IMR-90 (cell line): ENCODE measurements at regions not wholly inside any gene's neighbourhood (a gene's known extent, or its start where the extent isn't known, plus 50 kb on each side); places are given as distances from the start of the nearest gene placed in this dataset.

ENCODE experiments used
- CEBPB ChIP-seq: IDR thresholded peaks from 2 replicates; pipeline ENCODE4 v1.6.1; 2012; ENCODE audit warnings: low read depth, low read length, improper control_type of control experiment
- CHD1 ChIP-seq: IDR thresholded peaks from 2 replicates; pipeline ENCODE4 v1.6.1; 2012; ENCODE audit warnings: low read depth, low read length, improper control_type of control experiment
- MAFK ChIP-seq: IDR thresholded peaks from 2 replicates; pipeline ENCODE4 v1.6.1; 2012; ENCODE audit warnings: low read depth, low read length, improper control_type of control experiment
- MXI1 ChIP-seq: IDR thresholded peaks from 2 replicates; pipeline ENCODE4 v1.6.1; 2012; ENCODE audit warnings: low read depth, mild to moderate bottlenecking, low read length, moderate library complexity, borderline replicate concordance
- POLR2A ChIP-seq: IDR thresholded peaks from 2 replicates; pipeline ENCODE4 v1.6.1; 2012; ENCODE audit warnings: mild to moderate bottlenecking, low read depth, low read length
- RAD21 ChIP-seq: IDR thresholded peaks from 2 replicates; pipeline ENCODE4 v1.6.1; 2012; ENCODE audit warnings: low read length, improper control_type of control experiment
- RCOR1 ChIP-seq: IDR thresholded peaks from 2 replicates; pipeline ENCODE4 v1.6.1; 2012; ENCODE audit warnings: mild to moderate bottlenecking, low read length, improper control_type of control experiment; ENCODE audit not compliant: insufficient replicate concordance
- RFX5 ChIP-seq: IDR thresholded peaks from 2 replicates; pipeline ENCODE4 v1.8.0; 2012; ENCODE audit warnings: low read depth, mild to moderate bottlenecking, low read length, moderate library complexity
- SMC3 ChIP-seq: fragments of 150-350 bp; IDR thresholded peaks from 2 replicates; pipeline ENCODE4 v1.6.1; 2016; ENCODE audit warnings: low read depth, mild to moderate bottlenecking, antibody characterized with exemption, low read length, moderate library complexity
- TF ChIP-seq, protein P1 (sequence below): conservative IDR thresholded peaks from 2 replicates; pipeline ENCODE4 v1.5.1; 2012; ENCODE audit warnings: mild to moderate bottlenecking, low read depth, low read length, improper control_type of control experiment
- TF ChIP-seq, protein P2 (sequence below): fragments of 150-350 bp; IDR thresholded peaks from 2 replicates; pipeline ENCODE4 v1.6.1; 2016; ENCODE audit warnings: low read depth, mild to moderate bottlenecking, low read length, moderate library complexity, borderline replicate concordance
- TF ChIP-seq, protein P3 (sequence below): fragments of 150-350 bp; IDR thresholded peaks from 2 replicates; pipeline ENCODE4 v1.6.1; 2017; ENCODE audit warnings: mild to moderate bottlenecking, antibody characterized with exemption, low read length, low read depth

DNA sequence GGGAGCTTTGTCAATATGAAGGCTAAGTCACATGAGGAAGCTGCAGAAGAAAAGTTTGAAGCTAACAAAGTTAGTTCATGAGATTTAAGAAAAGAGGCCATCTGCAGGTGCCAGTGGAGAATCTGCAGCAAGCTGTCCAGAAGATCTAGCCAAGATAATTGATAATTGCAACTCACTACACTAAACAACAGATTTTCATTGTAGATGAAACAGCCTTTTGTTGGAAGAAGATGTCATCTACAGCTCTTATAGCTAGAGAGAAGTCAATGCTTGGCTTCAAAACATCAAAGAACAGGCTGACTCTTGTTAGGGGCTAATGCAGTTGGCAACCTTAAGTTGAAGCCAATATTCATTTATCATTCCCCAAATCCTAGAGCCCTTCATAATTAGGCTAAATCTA is 83.7 kb downstream of the RIN2 start:
- TF ChIP-seq CHD1 (no peak), POLR2A (no peak), SMC3 (no peak), RFX5 (no peak), RAD21 (no peak), CEBPB (no peak), RCOR1 (no peak), MXI1 (no peak), MAFK (no peak)
- TF ChIP-seq, protein P1, sequence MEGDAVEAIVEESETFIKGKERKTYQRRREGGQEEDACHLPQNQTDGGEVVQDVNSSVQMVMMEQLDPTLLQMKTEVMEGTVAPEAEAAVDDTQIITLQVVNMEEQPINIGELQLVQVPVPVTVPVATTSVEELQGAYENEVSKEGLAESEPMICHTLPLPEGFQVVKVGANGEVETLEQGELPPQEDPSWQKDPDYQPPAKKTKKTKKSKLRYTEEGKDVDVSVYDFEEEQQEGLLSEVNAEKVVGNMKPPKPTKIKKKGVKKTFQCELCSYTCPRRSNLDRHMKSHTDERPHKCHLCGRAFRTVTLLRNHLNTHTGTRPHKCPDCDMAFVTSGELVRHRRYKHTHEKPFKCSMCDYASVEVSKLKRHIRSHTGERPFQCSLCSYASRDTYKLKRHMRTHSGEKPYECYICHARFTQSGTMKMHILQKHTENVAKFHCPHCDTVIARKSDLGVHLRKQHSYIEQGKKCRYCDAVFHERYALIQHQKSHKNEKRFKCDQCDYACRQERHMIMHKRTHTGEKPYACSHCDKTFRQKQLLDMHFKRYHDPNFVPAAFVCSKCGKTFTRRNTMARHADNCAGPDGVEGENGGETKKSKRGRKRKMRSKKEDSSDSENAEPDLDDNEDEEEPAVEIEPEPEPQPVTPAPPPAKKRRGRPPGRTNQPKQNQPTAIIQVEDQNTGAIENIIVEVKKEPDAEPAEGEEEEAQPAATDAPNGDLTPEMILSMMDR = no peak
- TF ChIP-seq, protein P2, sequence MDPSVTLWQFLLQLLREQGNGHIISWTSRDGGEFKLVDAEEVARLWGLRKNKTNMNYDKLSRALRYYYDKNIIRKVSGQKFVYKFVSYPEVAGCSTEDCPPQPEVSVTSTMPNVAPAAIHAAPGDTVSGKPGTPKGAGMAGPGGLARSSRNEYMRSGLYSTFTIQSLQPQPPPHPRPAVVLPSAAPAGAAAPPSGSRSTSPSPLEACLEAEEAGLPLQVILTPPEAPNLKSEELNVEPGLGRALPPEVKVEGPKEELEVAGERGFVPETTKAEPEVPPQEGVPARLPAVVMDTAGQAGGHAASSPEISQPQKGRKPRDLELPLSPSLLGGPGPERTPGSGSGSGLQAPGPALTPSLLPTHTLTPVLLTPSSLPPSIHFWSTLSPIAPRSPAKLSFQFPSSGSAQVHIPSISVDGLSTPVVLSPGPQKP = no peak
- TF ChIP-seq, protein P3, sequence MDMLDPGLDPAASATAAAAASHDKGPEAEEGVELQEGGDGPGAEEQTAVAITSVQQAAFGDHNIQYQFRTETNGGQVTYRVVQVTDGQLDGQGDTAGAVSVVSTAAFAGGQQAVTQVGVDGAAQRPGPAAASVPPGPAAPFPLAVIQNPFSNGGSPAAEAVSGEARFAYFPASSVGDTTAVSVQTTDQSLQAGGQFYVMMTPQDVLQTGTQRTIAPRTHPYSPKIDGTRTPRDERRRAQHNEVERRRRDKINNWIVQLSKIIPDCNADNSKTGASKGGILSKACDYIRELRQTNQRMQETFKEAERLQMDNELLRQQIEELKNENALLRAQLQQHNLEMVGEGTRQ = no peak
